Coronary artery (tissue), 2 donors: ENCODE measurements at regions not wholly inside any gene's neighbourhood (a gene's known extent, or its start where the extent isn't known, plus 50 kb on each side); places are given as distances from the start of the nearest gene placed in this dataset.

Source experiments
- DNase-seq: peaks from one replicate; pipeline ENCODE4 v3.0.0-alpha.2; 2017; ENCODE audit warnings: low spot score
- H3K27ac ChIP-seq, 2 donors: fragments of 200-600 bp; sonication (generic); one replicate each; pipeline ENCODE4 v1.5.1; 2016 to 2019
- H3K4me3 ChIP-seq: fragments of 200-600 bp; sonication (generic); 2 replicates; pipeline ENCODE4 v1.5.1; 2016; ENCODE audit warnings: mild to moderate bottlenecking, moderate library complexity
- TF ChIP-seq, protein P1 (sequence below): fragments of 200-600 bp; sonication (generic); IDR thresholded peaks from one replicate; pipeline ENCODE4 v1.5.1; 2019; ENCODE audit warnings: antibody characterized with exemption

DNA sequence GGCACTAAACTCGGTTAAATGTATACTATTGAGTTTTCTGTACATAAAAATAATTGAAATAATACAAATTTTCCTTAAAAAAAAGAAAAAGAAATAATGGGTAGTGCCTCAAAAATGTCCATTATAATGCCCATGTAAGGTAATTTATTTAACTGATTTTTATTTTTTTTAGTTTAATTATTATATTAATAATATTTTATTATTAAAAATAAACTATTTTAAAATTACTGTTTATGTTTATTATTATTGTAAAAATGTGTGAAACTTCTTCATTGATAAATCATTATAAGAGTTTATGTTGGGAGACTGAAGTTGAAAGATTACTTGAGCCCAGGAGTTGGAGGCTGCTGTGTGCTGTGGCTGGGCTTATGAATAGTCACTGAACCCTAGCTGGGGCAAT, 925.5 kb upstream of the EPHA7 start:
- no peak overlapping the region for H3K27ac ChIP-seq
- no peak for DNase-seq
- TF ChIP-seq, protein P1, sequence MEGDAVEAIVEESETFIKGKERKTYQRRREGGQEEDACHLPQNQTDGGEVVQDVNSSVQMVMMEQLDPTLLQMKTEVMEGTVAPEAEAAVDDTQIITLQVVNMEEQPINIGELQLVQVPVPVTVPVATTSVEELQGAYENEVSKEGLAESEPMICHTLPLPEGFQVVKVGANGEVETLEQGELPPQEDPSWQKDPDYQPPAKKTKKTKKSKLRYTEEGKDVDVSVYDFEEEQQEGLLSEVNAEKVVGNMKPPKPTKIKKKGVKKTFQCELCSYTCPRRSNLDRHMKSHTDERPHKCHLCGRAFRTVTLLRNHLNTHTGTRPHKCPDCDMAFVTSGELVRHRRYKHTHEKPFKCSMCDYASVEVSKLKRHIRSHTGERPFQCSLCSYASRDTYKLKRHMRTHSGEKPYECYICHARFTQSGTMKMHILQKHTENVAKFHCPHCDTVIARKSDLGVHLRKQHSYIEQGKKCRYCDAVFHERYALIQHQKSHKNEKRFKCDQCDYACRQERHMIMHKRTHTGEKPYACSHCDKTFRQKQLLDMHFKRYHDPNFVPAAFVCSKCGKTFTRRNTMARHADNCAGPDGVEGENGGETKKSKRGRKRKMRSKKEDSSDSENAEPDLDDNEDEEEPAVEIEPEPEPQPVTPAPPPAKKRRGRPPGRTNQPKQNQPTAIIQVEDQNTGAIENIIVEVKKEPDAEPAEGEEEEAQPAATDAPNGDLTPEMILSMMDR = no peak
- H3K4me3 ChIP-seq = no peak overlapping the region

DNA sequence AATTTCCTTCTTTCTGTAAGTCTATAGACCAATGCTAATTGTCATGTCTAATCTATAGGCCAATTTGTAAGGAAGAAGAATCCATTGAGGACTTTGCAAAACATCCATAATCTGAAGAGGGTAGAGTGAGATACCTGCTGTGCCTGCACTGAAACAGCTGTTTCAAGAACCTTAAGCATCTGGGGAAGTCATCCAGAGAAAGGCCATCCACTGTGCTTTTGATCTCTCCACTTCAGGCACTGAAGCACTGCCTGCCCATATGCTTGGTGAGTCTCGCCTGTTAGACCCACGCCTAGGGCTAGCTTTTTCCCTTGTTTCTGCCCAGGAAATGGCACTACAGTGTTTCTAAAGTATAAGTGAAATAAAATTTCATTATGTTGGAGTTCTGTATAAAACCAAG, 921.8 kb upstream of the EPHA7 start:
- TF ChIP-seq, protein P1 = no peak
- no peak for DNase-seq
- Histone ChIP-seq H3K27ac (no peak overlapping the region), H3K4me3 (no peak overlapping the region)

DNA sequence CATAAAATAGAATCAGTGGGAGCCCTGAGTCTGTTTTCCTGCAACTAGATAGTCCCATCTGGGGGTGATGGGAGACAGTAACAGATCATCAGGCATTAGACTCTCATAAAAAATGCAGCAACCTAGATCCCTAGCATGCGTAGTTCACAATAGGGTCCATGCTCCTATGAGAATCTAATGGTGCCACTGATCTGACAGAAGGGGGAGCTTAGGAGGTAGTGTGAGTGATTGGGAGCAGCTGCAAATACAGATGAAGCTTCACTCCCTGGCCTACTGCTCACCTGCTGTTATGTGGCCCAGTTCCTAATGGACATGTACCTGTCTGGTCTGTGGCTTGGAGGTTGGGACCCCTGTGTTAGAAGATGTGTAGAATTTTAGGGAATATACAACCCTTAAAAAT, 904.5 kb upstream of the EPHA7 start:
- TF ChIP-seq, protein P1 = no peak
- DNase-seq = no peak
- H3K27ac ChIP-seq = no peak overlapping the region
- H3K4me3 ChIP-seq = no peak overlapping the region

DNA sequence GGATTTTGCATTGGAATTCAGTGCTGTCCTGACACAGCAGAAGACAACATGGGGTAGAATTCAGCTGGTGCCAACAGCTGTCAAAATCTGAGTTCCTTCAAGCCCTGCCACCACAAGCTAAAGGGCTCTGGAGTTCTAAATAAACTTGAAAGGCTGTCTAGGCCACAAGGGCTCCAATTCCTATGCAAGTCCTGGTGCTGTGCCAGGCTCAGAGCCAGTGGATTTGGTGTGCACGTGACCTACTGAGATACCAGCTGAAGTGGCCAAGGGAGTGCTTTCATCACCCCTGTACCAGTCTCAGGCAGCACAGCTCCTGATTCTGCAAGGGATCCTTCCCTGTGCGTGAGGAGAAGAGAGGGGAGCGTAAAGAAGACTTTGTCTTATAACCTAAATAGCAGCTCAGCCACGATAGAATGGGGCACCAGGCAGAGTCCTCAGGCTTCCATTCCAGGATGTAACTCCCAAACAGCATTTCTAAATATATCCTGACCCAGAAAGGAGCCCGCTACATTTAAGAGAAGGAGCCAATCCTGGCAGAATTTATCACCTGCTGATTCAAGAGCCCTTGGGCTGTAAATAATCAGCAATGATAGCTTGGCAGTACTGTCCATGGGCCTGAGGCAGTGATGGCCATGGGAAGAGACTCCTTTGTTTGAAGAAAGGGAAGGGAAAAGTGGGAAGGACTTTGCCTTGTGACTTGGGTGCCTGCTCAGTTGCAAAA, 881.2 kb upstream of the EPHA7 start:
- no peak for DNase-seq
- no peak overlapping the region for H3K27ac ChIP-seq
- TF ChIP-seq, protein P1 = no peak
- H3K4me3 ChIP-seq = no peak overlapping the region

DNA sequence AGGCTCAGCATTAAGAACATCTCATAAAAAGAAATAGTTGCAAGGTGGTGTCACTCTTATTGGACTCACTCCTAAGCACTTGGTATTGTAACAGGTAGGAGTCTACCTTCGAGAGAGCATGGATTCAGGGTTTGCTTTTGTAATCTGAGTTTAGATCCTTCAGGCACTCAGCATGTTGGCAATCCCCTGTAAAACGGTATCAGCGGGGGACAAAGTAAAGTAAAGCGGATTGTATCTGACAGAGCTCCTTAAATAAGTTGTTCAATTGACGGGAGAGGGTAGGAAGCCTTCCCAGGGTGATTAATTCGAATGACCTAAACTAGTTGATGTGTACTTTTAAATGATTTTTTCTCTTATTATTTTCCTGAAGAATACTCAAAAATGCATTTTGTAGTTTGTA, 869.8 kb upstream of the EPHA7 start:
- TF ChIP-seq, protein P1 = no peak
- H3K4me3 ChIP-seq = no peak overlapping the region
- no peak overlapping the region for H3K27ac ChIP-seq
- DNase-seq = no peak

DNA sequence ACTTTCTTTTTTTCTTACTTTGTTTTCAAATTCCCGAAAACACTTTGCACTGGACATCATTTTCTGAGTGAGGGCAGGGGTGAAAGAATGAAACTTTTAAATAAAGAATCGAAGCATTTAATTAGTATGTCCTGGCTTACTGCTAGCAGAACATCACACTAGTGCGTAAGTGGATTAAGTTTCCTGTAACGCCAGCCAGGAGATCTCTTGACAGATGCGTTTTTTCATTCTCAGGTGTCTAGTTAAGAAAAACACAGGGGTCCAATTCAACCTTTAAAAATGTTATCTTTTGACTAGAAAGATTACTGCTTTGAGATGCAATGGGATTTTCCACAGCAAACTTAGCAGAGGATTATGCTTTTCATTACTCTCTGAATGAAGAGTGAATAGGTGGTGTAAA, 858.8 kb upstream of the EPHA7 start:
- no peak for DNase-seq
- H3K27ac ChIP-seq = no peak overlapping the region
- H3K4me3 ChIP-seq = no peak overlapping the region
- TF ChIP-seq, protein P1 = no peak

DNA sequence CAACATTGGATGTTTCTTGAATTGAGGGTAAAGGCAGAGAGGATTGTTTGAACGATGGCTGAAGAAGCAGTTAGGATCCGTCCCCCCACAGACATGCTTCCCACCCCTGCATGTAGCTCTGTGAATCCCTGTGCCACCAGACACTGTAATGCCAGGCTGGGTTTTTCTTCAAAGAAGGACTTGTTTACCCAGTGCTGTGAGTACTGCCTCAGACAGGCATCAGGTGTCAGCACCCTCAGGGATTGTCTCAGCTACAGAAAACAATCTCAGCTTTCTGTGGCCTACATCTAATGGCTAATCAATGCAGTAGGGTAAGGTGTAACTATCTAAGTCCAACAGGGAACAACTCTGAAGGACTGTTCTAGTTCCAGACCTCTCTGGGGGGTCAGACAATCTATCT, 853.0 kb upstream of the EPHA7 start:
- no peak overlapping the region for H3K27ac ChIP-seq
- H3K4me3 ChIP-seq = no peak overlapping the region
- DNase-seq = no peak
- TF ChIP-seq, protein P1 = no peak
